ENCODE measurements at regions not wholly inside any gene's neighbourhood (a gene's known extent, or its start where the extent isn't known, plus 50 kb on each side); places are given as distances from the start of the nearest gene placed in this dataset.

- Histone ChIP-seq H3K79me2 (ENCODE audit: control insufficient read depth, insufficient read depth, low read length) (no peaks in the 10 kb centered on the region), H3K4me1 (ENCODE audit: control insufficient read depth, insufficient read depth, low read length) (no peaks in the 10 kb centered on the region), H4K20me1 (ENCODE audit: control insufficient read depth, insufficient read depth) (no peaks in the 10 kb centered on the region), H3K9me3 (replicated peaks; ENCODE audit: control insufficient read depth, insufficient read depth, low read length) (no peaks in the 10 kb centered on the region), H3K4me3 (no peak overlapping the region), H3K9ac (ENCODE audit: control insufficient read depth, insufficient read depth, low read length) (no peak overlapping the region), H3K4me2 (ENCODE audit: control insufficient read depth, insufficient read depth) (no peak overlapping the region), H3K27me3 (replicated peaks in 1 of 2; ENCODE audit: control insufficient read depth in 2 of 2, insufficient read depth in 2 of 2, low read length in 1 of 2) (no peaks in the 10 kb centered on the region), H3K27ac (ENCODE audit: control insufficient read depth, insufficient read depth) (no peak overlapping the region), H3K36me3 (ENCODE audit: control insufficient read depth in 2 of 2, insufficient read depth in 2 of 2, low read length in 1 of 2) (no peaks in the 10 kb centered on the region), H2AFZ (ENCODE audit: control insufficient read depth, low read depth, low read length) (no peak overlapping the region)
- FAIRE-seq, result no peak
- ChIA-PET SMC1A (ENCODE audit: uncharacterized antibody, unreplicated experiment) (no interaction called here), RAD21 (ENCODE audit: unreplicated experiment) (no interaction called here), POLR2A (no interaction called here), CTCF (no interaction called here)
- no peak for DNase-seq (ENCODE audit: low read depth, low spot score)
- 0% methylated on average over 1 of the region's 1 CpG for WGBS (ENCODE audit: insufficient coverage, insufficient replicate concordance, low lambda C conversion rate, missing lambda C conversion rate)
- in situ Hi-C loops (cut with MboI), result no loop called here
- TF ChIP-seq YBX1 (IDR thresholded peaks at IDR 0.05) (no peak), SP1 (IDR thresholded peaks at IDR 0.05; ENCODE audit: low read depth, low read length) (no peak), ESRRA (IDR thresholded peaks at IDR 0.05; ENCODE audit: low read length) (no peak), DPF2 (IDR thresholded peaks at IDR 0.05) (no peak), HDAC2 (IDR thresholded peaks at IDR 0.05) (no peak), ZNF274 (IDR thresholded peaks at IDR 0.05; ENCODE audit: insufficient read depth, insufficient read length) (no peak), SREBF2 (IDR thresholded peaks at IDR 0.05; ENCODE audit: low read length) (no peak), BACH1 (IDR thresholded peaks at IDR 0.05; ENCODE audit: borderline replicate concordance) (no peak), NRF1 (conservative IDR thresholded peaks at IDR 0.05; ENCODE audit: low read depth, low read length) (no peak), ATF2 (IDR thresholded peaks at IDR 0.05; ENCODE audit: low read length) (no peak), MEF2A (IDR thresholded peaks at IDR 0.05; ENCODE audit: insufficient read depth, low read depth, low read length) (no peak), NFXL1 (IDR thresholded peaks at IDR 0.05; ENCODE audit: borderline replicate concordance) (no peak), POLR2AphosphoS2 (IDR thresholded peaks at IDR 0.05; ENCODE audit: low read depth, low read length) (no peak)
- TF ChIP-seq, protein P1, sequence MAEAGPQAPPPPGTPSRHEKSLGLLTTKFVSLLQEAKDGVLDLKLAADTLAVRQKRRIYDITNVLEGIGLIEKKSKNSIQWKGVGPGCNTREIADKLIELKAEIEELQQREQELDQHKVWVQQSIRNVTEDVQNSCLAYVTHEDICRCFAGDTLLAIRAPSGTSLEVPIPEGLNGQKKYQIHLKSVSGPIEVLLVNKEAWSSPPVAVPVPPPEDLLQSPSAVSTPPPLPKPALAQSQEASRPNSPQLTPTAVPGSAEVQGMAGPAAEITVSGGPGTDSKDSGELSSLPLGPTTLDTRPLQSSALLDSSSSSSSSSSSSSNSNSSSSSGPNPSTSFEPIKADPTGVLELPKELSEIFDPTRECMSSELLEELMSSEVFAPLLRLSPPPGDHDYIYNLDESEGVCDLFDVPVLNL (IDR thresholded peaks at IDR 0.05; ENCODE audit: low read depth, low read length), result no peak
- ATAC-seq, result no peak
- intact Hi-C loops (cut with micrococcal nuclease; ENCODE audit: unreplicated experiment), result no loop called here
- BruUV-seq (replicated peaks), result no TSS peak
Measured at GRCh38 chr3:35088943-35089342, 550.4 kb upstream of the ARPP21 start.
